PFSK-1 (cell line): ENCODE measurements at regions not wholly inside any gene's neighbourhood (a gene's known extent, or its start where the extent isn't known, plus 50 kb on each side); places are given as distances from the start of the nearest gene placed in this dataset.

Source experiments
- FOXP2 ChIP-seq: optimal IDR thresholded peaks from 2 replicates; pipeline ENCODE3; 2011; ENCODE audit warnings: borderline replicate concordance, control low read depth, inconsistent platforms; ENCODE audit not compliant: insufficient read depth; ENCODE audit errors: extremely low read length, extremely low read depth
- POLR2AphosphoS5 ChIP-seq: IDR thresholded peaks from 2 replicates; pipeline ENCODE4 v1.6.1; 2012; ENCODE audit warnings: low read depth, mild to moderate bottlenecking, control low read depth, low read length, moderate library complexity
- REST ChIP-seq, 2 experiments: IDR thresholded peaks; 2 replicates each; pipeline versions ENCODE4 v1.6.1 to v1.8.0; 2011 to 2012; ENCODE audit warnings: low read depth in 2 of 2, low read length in 2 of 2, control low read depth in 1 of 2, inconsistent platforms in 1 of 2, mild to moderate bottlenecking in 1 of 2, moderate library complexity in 1 of 2; ENCODE audit not compliant: insufficient read depth in 1 of 2
- SIN3A ChIP-seq: IDR thresholded peaks from 2 replicates; pipeline ENCODE4 v1.6.1; 2012; ENCODE audit warnings: mild to moderate bottlenecking, low read length, moderate library complexity, borderline replicate concordance; ENCODE audit not compliant: insufficient read depth
- TAF1 ChIP-seq: IDR thresholded peaks from 2 replicates; pipeline ENCODE4 v1.6.1; 2012; ENCODE audit warnings: low read length, control low read depth, borderline replicate concordance; ENCODE audit not compliant: insufficient read depth

DNA sequence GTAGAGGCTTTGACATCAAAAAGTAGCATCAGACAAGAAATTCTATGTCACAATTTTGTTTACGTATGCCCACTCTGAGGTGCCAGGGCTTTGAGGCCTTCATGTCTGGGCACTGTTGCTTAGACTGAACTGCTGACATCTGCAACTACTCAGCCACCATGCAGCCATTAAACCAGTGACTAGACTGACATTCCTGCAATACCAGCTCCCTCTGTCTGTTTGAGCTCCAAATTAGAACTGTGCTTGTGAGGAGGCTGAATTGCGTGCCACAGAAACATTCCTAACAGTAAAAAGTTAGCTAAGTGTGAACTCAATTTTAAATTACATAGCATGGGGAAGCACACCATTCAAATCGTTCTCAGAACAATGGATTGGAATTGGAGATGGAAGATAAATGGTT lies 163.2 kb downstream of the INSIG2 start:
- no peak for TF ChIP-seq POLR2AphosphoS5
- no peak for TF ChIP-seq TAF1
- no peak for TF ChIP-seq SIN3A
- TF ChIP-seq REST (IDR thresholded peaks at IDR 0.05; ENCODE audit: insufficient read depth in 1 of 2, low read depth in 2 of 2, low read length in 2 of 2) = no peak
- TF ChIP-seq FOXP2 = no peak
